ENCODE measurements at regions not wholly inside any gene's neighbourhood (a gene's known extent, or its start where the extent isn't known, plus 50 kb on each side); places are given as distances from the start of the nearest gene placed in this dataset.
"Not testable (repeated sequence)": the region's sequence is repeated elsewhere in the genome, so short reads cannot be mapped to it uniquely, and the experiment has no call there.

GRCh38 chrX:25522443-25523010 lies 506.8 kb upstream of the ARX start:
- TF ChIP-seq EP300 (IDR thresholded peaks at IDR 0.05; ENCODE audit: borderline replicate concordance in 1 of 2, control insufficient read depth in 1 of 2, low read depth in 2 of 2, low read length in 2 of 2); REST (IDR thresholded peaks at IDR 0.05; ENCODE audit: low read depth, low read length); EZH2 (IDR thresholded peaks at IDR 0.05; ENCODE audit: borderline replicate concordance, control insufficient read depth, low read depth, low read length); CTCF (IDR thresholded peaks at IDR 0.05 in 2 of 3, conservative IDR thresholded peaks at IDR 0.05 in 1 of 3; ENCODE audit: control insufficient read depth in 2 of 3, extremely low read depth in 1 of 3, insufficient read depth in 1 of 3, low read depth in 3 of 3, low read length in 3 of 3): not testable (repeated sequence)
